IPS-18c (cell line): ENCODE measurements at regions not wholly inside any gene's neighbourhood (a gene's known extent, or its start where the extent isn't known, plus 50 kb on each side); places are given as distances from the start of the nearest gene placed in this dataset.

Experiments used
- H3K4me3 ChIP-seq: 2 replicates; pipeline ENCODE4 v1.7.0; 2013; ENCODE audit warnings: low read depth, mild to moderate bottlenecking, low read length, moderate library complexity; ENCODE audit not compliant: insufficient read depth
- H3K9me3 ChIP-seq: one replicate; pipeline ENCODE4 v1.6.1; 2013; ENCODE audit warnings: mild to moderate bottlenecking, low read length, moderate library complexity; ENCODE audit not compliant: control insufficient read depth, insufficient read depth

GRCh38 chr13:20288561-20288960 is 56.4 kb upstream of the GJB6 start:
- H3K4me3 ChIP-seq: no peak overlapping the region
- peaks cover 5% of the 10 kb centered on the region for H3K9me3 ChIP-seq

DNA sequence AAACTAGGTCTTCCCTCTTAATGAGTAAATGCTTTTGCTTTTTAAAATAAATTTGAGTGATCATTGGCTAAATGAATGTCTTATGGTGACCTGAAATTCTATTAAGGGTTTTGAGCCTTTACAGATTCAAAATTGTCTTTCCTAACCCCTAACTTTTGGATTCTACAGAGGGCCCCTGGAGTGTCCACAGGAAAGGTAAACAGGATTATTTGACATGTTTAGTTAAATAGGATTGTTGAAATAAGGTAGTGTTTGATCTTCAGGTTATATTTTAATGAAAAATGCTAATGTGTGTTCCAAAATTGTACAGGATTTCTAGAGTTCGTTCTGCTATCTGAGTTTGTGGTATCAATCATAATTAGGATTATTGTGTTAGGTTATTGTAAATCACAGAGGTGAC is 55.9 kb upstream of the GJB6 start:
- Histone ChIP-seq H3K4me3 (no peak overlapping the region), H3K9me3 (peaks cover 5% of the 10 kb centered on the region)

GRCh38 chr13:20285530-20285929 is 53.4 kb upstream of the GJB6 start:
- peaks cover 5% of the 10 kb centered on the region for H3K9me3 ChIP-seq
- H3K4me3 ChIP-seq: no peak overlapping the region
